HL-60 (cell line): ENCODE measurements at regions not wholly inside any gene's neighbourhood (a gene's known extent, or its start where the extent isn't known, plus 50 kb on each side); places are given as distances from the start of the nearest gene placed in this dataset.

ENCODE experiments used
- GABPA ChIP-seq: IDR thresholded peaks from 2 replicates; pipeline ENCODE4 v1.6.1; 2012; ENCODE audit warnings: low read depth
- TF ChIP-seq, protein P1 (sequence below): IDR thresholded peaks from one replicate; pipeline ENCODE4 v1.5.1; 2011; ENCODE audit warnings: low read length, control low read depth, inconsistent platforms; ENCODE audit not compliant: insufficient read depth
- TF ChIP-seq, protein P2 (sequence below): IDR thresholded peaks from 2 replicates; pipeline ENCODE4 v1.6.1; 2012; ENCODE audit warnings: low read depth; ENCODE audit not compliant: insufficient replicate concordance

DNA sequence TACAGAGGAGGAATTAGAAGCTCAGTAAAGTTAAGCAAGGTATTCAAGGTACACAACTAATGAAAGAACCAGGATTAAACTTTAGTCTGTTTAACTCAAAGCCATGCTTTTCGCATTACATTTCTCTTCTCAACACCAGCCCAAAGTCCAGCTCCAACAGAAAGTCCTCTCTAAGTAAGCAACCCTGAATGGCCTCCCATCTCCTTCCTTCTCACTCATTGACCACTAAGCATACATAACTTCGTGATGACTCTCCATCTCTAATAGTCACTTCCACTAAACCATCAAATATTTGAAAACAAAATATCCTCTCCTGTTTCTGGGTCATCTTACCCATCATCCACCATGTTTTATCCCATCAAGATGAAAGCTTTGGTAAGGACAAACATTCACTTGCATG is 219.8 kb downstream of the RAD51AP2 start:
- TF ChIP-seq, protein P1, sequence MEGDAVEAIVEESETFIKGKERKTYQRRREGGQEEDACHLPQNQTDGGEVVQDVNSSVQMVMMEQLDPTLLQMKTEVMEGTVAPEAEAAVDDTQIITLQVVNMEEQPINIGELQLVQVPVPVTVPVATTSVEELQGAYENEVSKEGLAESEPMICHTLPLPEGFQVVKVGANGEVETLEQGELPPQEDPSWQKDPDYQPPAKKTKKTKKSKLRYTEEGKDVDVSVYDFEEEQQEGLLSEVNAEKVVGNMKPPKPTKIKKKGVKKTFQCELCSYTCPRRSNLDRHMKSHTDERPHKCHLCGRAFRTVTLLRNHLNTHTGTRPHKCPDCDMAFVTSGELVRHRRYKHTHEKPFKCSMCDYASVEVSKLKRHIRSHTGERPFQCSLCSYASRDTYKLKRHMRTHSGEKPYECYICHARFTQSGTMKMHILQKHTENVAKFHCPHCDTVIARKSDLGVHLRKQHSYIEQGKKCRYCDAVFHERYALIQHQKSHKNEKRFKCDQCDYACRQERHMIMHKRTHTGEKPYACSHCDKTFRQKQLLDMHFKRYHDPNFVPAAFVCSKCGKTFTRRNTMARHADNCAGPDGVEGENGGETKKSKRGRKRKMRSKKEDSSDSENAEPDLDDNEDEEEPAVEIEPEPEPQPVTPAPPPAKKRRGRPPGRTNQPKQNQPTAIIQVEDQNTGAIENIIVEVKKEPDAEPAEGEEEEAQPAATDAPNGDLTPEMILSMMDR, result no peak
- TF ChIP-seq GABPA, result no peak
- TF ChIP-seq, protein P2, sequence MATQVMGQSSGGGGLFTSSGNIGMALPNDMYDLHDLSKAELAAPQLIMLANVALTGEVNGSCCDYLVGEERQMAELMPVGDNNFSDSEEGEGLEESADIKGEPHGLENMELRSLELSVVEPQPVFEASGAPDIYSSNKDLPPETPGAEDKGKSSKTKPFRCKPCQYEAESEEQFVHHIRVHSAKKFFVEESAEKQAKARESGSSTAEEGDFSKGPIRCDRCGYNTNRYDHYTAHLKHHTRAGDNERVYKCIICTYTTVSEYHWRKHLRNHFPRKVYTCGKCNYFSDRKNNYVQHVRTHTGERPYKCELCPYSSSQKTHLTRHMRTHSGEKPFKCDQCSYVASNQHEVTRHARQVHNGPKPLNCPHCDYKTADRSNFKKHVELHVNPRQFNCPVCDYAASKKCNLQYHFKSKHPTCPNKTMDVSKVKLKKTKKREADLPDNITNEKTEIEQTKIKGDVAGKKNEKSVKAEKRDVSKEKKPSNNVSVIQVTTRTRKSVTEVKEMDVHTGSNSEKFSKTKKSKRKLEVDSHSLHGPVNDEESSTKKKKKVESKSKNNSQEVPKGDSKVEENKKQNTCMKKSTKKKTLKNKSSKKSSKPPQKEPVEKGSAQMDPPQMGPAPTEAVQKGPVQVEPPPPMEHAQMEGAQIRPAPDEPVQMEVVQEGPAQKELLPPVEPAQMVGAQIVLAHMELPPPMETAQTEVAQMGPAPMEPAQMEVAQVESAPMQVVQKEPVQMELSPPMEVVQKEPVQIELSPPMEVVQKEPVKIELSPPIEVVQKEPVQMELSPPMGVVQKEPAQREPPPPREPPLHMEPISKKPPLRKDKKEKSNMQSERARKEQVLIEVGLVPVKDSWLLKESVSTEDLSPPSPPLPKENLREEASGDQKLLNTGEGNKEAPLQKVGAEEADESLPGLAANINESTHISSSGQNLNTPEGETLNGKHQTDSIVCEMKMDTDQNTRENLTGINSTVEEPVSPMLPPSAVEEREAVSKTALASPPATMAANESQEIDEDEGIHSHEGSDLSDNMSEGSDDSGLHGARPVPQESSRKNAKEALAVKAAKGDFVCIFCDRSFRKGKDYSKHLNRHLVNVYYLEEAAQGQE, result no peak
